GM18505 (cell line): ENCODE measurements at regions not wholly inside any gene's neighbourhood (a gene's known extent, or its start where the extent isn't known, plus 50 kb on each side); places are given as distances from the start of the nearest gene placed in this dataset.

Experiments
- ATAC-seq: cut with Tn5 transposase; IDR thresholded peaks from one replicate; pipeline ENCODE4 v1.9.1; 2021; ENCODE audit not compliant: unreplicated experiment
- POLR2A ChIP-seq: IDR thresholded peaks from 4 replicates; pipeline ENCODE4 v1.6.1; 2011; ENCODE audit warnings: borderline replicate concordance; ENCODE audit not compliant: insufficient read depth, insufficient read length; ENCODE audit errors: extremely low read depth

DNA sequence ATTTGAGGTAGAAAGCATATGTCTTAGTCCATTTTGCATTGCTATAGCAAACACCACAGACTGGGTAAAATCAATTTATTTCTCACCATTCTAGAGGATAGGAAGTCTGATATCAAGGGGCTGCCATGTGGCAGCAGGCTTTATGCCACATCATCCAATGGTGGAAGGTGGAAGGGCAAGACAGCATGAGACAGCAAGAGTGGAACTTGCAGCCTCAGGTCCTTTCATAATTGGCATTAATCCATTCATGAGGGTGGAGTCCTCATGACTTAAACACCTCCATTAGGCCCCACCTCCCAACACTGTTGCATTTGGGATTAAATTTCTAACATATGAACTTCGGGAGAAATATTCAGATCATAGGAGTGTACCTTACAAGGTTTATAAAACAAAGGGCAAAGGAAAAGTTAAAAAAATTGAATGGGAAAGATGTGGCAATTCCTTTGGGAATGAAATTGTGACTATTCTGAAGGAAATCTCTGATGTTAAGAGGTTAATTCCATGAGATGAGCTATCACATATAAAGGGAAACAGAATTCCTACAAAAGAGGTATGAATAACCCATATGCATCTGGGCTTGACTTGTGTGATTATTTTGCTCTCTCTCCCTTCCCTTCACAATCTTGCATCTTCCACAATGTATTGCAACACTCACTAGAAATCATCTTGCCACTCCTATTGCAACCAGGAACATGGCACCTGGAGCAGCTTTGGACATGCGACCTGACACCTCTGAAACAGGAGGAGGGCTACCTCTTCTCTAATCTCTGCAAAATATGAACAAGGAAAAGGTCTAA lies 507.8 kb downstream of the EPHA4 start:
- no peak for TF ChIP-seq POLR2A
- ATAC-seq: no peak

DNA sequence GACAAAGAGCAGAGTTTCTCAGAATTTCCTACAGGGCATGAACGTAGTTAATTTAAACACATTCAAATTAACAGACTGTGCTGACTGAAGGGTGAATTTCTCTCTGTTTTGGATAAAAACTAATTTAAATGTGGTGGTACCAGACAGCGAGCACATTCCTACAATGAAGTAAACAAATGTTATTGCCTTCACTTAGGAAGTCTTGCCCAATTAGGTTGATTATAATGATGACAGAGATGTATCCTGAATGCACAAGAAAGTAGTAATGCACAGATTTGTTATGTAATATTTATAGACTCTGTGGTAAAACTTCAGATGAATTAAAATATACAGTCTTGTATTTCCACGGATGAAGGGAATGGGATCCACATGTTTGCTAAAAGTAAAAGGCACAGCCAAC lies 507.2 kb downstream of the EPHA4 start:
- no peak for ATAC-seq
- no peak for TF ChIP-seq POLR2A

DNA sequence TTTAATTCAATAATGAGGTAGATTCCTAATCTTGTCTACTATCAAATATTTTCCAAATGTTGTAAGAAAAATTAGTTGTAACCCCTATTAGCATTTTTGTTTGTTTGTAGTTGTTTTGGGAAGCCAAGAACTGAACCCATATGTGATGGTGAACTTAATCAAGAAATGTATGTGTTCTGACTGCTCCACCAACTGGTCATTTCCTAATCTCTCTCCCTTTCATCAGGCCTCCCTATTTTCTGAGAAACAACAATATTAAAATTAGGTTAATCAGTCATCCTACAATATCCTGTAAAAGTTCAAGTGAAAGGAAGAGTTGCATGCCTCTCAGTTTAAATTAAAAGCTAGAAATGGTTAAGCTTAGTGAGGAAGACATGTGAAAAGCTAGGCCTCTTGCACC lies 504.0 kb downstream of the EPHA4 start:
- no peak for TF ChIP-seq POLR2A
- ATAC-seq: no peak

DNA sequence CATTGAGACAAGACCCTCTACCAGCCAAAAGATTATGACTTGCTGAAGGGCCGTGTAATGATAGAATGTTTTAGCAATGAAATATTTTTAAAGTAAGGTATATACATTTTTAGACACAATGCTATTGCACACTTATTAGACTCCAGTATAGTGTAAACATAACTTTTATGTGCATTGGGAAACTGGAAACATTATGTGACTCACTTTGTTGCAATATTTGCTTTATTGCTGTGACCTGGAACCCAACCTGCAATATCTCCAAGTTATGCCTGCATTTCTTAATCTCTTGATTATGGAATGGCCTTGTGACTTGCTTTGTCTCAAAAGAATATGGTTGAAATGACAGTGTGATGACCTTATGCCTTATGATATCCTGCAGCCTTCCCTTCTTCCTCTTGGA lies 502.0 kb downstream of the EPHA4 start:
- ATAC-seq: no peak
- no peak for TF ChIP-seq POLR2A

DNA sequence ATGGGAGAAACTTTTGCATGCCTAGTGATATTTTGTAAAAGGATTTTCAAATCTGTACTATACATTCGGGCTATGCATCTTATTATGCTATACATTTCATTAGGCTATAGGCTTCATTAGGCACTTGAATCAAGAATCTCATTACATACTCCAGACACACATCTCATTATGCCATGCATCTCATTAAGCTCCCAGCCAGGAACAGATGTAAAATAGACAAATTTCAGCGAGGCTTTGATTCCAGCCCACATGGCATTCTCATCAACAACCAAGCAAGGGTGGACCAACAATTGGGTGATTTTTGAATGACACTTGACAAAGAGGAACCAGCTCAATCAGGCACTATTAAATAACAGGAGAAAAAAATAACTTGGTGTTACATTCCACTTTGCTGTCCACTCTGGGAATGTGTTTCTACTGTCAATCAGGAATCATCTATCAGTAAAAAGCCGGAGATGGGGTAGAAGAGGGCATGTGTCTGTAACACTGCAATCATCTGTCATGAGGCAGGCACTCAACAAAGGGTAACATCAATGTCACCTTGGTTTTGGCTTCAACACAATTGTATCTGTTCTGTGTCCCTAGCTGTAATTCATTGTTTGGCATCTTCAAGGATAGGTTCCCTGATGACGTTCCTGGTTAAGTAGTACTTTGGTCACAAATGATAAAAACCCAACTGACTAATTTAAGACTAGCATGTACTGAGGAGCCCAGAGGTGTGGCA lies 498.6 kb downstream of the EPHA4 start:
- no peak for ATAC-seq
- no peak for TF ChIP-seq POLR2A

DNA sequence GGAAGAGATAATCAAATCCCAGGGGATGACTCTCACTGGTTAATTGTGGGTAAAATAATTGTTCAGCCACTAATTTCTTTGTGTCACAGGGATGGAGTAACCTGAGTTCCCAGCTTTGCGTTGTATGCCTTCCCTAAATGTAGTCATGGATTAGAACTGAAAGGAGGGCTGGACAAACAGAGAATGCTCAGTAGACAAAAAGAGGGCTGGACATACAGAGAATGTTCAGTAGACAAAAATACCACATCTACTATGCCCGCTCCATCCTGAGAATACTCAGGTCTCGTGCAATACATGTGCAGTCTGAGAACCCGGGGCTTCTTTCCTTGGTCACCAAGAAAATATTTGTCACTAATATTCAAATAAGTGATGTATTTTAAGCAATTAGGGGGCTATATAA lies 497.9 kb downstream of the EPHA4 start:
- ATAC-seq: no peak
- no peak for TF ChIP-seq POLR2A

DNA sequence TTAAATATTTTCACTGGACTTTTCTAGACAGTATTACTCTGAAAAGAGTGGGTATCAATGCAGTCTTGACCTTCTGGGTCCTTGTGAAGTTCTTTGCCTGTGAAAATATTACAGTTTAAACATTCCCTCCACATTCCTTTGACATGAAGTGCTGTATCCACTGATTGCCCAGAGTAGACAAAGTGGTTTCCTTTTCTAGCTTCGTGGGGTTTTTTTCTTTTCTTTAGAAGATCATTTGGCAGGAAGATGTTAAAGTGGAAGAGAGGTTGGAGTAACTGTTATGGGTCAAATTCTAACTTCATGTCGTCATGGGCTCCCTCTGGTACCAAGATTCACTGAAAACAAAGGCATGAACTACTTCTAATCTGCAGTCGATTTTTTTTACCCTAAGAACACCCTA lies 496.9 kb downstream of the EPHA4 start:
- TF ChIP-seq POLR2A: no peak
- no peak for ATAC-seq

DNA sequence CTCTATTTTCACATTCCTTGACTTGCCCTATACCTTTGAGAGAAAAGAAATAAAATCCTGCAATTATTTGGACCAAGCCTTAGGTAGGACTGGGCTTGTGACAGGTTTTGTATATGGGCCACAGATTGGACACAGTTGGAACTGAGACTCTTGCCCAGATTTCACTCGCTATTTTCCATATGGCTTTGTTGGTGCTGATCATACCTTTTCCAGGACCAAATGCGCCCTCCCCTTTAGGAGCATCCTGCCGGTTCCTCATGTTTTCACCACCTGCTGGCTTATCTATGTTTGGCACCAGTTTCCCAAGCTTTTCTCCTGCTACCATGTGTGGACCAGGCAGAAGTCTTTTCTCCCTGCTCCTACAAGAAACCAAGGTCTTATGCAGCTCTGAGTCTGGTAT lies 494.9 kb downstream of the EPHA4 start:
- no peak for ATAC-seq
- no peak for TF ChIP-seq POLR2A

DNA sequence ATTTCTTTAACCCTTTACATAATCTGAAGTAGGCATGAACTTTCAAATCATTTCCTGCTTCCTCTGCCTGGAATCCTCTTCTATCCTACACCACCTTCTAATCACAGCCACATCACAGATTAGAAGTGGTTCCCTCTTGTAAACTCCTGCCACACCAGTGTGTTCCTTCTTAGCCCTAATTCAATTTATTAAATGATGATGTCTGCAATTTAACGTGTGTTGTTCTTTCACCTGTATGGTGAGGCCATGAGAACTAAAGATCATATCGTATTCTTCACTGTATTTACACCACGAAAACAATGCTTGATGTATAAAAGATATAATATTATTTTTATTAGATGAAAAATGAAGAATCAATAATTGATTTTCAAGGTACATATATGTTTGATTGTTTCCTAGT lies 494.3 kb downstream of the EPHA4 start:
- no peak for TF ChIP-seq POLR2A
- no peak for ATAC-seq

DNA sequence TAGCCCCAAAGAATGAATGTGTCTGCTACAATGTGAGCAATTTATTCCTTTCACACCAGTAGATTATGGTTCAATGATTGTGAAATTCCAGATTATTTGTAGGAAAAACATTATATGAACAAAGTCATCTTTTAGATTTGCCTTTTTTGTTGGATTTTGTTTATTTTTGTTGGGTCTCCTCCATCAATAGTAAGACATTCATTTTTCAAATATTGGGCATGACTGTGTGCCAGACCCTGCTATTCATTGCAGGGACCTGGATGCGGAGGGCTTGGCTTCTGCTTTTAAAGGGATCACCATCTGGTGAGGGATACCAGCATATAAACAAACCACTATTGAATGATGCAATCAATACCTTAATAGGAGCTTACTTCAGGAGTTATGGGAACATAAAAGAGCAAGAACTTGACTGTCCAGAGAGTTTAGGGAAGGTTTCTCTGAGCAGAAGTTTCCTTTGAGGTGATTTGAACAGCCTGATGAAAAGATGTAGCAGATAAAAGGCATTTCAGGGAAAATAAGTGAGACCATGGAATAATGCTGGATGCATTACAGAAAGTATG lies 486.7 kb downstream of the EPHA4 start:
- no peak for ATAC-seq

DNA sequence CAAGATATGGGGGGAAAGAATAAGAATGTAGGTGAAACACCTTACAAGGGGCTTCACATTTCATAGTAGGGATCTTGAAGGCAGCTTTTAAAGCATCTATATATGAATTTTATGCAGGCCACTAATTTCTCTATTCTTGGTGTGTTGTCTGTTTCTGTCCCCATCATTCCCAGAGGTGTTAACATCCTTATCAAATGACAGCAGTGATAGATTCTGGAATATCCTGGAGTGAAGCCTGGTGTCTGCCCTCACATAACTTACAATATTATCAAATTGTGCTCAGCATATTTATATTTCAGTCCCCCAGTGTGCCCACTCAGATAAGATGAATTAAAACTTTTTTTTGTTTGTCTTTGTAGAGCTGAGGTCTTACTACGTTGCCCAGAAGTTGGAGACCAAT lies 486.2 kb downstream of the EPHA4 start:
- TF ChIP-seq POLR2A: no peak

More for the DNA sequence above, 486.7 kb downstream of the EPHA4 start:
- no peak for TF ChIP-seq POLR2A

DNA sequence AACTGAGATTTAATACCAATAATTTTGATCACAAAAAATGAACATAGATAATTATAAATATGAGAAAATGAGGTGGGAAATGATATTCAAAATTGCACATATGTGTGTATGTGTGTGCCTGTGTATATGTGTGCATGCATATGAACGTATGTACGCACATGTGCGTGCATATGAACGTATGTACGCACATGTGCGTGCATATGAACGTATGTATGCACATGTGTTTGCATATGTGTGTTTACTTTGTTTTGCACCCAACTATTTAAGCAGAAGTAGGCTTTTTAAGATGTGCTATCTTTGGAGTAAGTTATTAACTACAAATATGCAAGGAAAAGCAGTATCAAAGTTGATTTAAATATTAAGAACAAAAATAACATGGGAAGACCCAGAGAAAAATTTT lies 484.3 kb downstream of the EPHA4 start:
- no peak for ATAC-seq
- TF ChIP-seq POLR2A: no peak

More for the DNA sequence above, 486.2 kb downstream of the EPHA4 start:
- ATAC-seq: no peak

DNA sequence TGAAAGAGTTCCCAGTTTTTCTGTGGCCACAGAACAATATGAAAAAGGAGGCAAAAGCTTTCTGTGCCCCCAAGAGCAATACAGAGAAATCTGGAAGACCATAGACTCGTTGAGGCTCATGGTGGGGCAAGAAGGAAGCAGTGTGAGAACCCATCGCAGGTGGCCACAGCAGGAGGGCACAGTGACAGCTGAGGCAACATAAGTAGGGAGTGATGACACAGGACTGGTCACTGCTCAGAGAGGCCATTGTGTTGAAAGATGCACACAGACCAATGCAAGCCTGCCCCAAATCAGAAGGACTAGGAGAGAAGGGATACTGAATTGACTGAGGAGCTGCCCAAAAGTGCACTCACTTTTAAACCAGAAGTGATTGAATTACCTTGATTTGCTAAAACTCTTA lies 483.6 kb downstream of the EPHA4 start:
- TF ChIP-seq POLR2A: no peak
- no peak for ATAC-seq

DNA sequence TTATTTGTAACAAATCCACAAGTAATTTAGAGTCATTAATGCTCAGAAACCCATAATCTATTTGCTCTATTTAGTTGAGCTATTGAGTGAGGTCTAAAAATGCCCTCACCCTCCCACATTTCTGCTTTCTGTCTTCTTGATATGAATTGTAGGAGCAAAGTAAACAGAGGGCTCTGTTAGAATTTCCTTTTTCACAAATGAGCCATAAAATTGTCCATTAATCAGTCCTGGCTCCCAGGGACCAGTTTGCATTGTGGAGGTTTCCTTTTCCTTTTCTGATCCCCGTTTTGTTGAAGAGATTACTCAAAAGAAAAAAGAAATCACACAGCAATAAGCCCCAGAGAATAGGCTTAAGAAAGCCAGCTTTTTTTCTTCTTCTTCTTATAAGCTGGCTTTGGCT lies 476.7 kb downstream of the EPHA4 start:
- TF ChIP-seq POLR2A: no peak
- ATAC-seq: no peak
